Right ventricle myocardium superior (tissue), 1 donor: ENCODE measurements at regions not wholly inside any gene's neighbourhood (a gene's known extent, or its start where the extent isn't known, plus 50 kb on each side); places are given as distances from the start of the nearest gene placed in this dataset.

Experiments used
- ATAC-seq: fragments of 200-7000 bp; cut with Tn5 transposase; one replicate; pipeline ENCODE4 v1.9.1; 2020; ENCODE audit warnings: mild to moderate bottlenecking; ENCODE audit not compliant: poor library complexity
- DNase-seq: peaks from one replicate; pipeline ENCODE4 v3.0.0-alpha.2; 2020
- intact Hi-C: fragments of 100-400 bp; cut with DNase I; formaldehyde crosslinking; loops from one replicate; pipeline ENCODE4 v1.11.2; 2022
- donor health status: DM: no; HTN: yes; CAD: no; lungs with severe emphysema.

- DNase-seq (no peak), ATAC-seq (no peak)
- intact Hi-C loops, result no loop called here
These were observed 170.1 kb downstream of the SEC16B start for GRCh38 chr1:177799746-177800145.

- intact Hi-C loops, result no loop called here
- ATAC-seq (no peak), DNase-seq (no peak)
These were observed 171.2 kb downstream of the SEC16B start for GRCh38 chr1:177798614-177799013.

DNA sequence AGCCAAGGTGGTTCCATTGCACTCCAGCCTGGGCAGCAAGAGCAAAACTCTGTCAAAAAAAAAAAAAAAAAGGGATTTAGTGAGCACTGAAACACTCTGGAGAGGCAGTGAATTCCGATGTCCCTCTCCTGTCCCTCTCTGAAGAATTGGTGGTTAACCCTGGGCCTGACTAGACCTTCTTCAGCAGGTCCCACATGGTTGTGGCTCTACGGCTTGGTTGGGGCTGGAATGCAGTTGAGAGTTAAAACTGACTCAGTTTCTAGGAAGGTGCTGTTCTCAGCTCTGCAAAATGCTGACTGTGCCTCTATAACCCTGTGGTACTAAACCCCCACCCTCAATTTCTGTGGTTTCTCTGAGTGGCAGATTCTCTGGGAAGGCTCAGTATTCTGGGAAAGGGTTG, 173.3 kb downstream of the SEC16B start:
- intact Hi-C loops, result no loop called here

DNA sequence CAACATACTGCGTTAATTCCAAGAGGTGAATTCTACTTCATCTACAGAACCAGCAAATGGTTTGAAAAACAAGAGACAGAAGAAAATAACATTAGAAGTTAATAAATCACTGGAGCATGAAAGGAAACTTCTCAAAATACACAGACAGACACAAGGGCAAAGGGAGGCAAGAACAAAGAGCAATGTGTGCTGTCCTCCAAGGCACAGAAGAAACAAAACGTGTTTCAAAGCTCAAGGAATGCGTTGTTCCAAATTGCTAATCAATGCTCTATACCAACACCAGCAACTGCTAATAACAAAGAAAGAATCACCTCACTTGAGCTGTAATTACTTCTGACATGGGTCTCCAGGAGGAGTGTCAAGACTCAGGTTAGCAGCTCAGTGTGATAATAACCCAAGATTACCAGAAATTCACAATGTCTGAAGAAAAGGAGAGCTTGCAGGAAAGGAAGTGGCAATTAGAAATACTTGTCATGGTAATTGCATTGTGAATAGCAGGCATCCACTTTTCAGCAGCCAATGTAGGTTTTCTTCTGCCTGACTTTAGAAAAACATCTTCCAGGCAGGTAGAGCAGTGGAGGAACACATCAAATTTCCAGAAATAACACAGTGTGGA, 175.4 kb downstream of the SEC16B start:
- ATAC-seq, result no peak
- DNase-seq, result no peak
- intact Hi-C loops, result no loop called here

More for the DNA sequence above, 173.3 kb downstream of the SEC16B start:
- DNase-seq (no peak), ATAC-seq (no peak)

- DNase-seq, result no peak
- intact Hi-C loops, result no loop called here
- no peak for ATAC-seq
These were observed 176.0 kb downstream of the SEC16B start for GRCh38 chr1:177793900-177794299.

GRCh38 chr1:177790566-177790965, 179.3 kb downstream of the SEC16B start:
- no peak for DNase-seq
- intact Hi-C loops, result no loop called here
- no peak for ATAC-seq

DNA sequence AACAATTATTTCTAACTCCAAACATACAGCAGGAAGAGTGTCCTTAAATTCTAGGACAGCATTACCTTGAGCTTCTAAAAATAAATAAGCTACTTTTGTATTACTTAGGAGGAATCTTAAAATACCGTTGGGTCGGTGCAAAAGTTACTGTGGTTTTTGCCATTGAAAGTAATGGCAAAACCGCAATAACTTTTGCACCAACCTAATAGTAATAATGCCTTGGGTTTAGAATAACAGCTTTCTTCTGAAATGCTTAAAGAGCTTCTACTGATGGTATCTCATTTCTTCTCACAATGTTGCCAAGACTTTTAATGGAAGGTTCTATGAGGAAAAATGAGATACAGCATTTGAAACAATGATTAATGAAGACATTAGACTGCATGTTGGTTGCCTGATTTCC, 179.9 kb downstream of the SEC16B start:
- intact Hi-C loops, result no loop called here
- DNase-seq, result no peak
- ATAC-seq, result no peak

DNA sequence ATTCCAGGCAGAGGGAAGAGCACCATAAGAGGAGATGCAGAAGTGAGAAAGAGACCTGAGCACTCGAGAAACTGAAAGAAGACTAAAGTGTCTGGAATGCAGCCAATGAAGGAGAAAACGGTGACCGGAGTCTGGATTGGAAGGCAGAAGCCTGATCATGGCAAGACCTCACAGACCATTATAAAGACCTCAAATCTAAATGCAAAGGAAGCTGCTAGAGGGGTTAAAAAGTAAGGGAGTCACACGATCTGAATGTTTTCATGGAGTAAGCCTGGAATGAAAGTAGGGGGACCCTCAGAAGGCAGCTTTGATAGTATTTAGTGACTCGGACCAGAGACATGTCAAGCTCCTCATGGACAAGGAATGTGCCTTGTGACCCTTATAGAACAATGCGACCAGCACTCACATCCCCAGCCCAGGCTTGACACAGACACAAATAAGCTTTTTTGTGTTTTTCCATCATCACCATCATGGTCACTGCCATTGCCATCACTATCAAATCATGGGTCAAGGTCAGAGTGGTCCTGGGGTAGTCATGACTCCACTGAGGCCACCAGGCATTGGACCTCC, 183.6 kb downstream of the SEC16B start:
- ATAC-seq (no peak), DNase-seq (no peak)
- intact Hi-C loops, result no loop called here

- DNase-seq (no peak), ATAC-seq (no peak)
- intact Hi-C loops, result loop anchor here (5.0 kb wide), 1 partner anchor 528 kb away; no protein-coding TSS in a partner anchor
These were observed 184.9 kb downstream of the SEC16B start for GRCh38 chr1:177784936-177785335.

DNA sequence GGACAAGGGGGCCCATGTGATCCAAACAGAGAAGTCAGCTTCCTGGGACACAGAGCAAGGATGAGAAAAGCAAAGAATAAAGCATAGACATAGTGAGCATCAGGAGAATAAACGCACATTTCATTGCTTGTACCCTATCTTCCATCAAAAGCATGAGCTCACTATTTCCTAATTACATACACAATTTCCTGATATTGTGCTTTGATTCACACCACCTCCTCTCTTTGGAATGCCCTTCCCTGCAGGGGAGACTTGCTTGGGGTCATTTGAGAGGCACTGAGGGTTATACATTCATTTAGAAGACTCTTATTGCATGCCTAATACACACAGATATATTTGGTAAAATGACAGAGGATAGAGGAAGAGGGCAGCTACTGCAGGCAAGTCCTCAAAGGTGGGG, 185.4 kb downstream of the SEC16B start:
- intact Hi-C loops, result loop anchor here (5.0 kb wide), 1 partner anchor 527 kb away; no protein-coding TSS in a partner anchor
- no peak for ATAC-seq

GRCh38 chr1:177783051-177783450, 186.8 kb downstream of the SEC16B start:
- ATAC-seq (no peak), DNase-seq (no peak)
- intact Hi-C loops, result loop anchor here (5.0 kb wide), 1 partner anchor 526 kb away; no protein-coding TSS in a partner anchor

More for the DNA sequence above, 185.4 kb downstream of the SEC16B start:
- no peak for DNase-seq

GRCh38 chr1:177780096-177780700, 189.7 kb downstream of the SEC16B start:
- peak; percentile 68 for ATAC-seq
- DNase-seq, result no peak
- intact Hi-C loops, result loop anchor here (5.0 kb wide), 1 partner anchor 523 kb away; no protein-coding TSS in a partner anchor

DNA sequence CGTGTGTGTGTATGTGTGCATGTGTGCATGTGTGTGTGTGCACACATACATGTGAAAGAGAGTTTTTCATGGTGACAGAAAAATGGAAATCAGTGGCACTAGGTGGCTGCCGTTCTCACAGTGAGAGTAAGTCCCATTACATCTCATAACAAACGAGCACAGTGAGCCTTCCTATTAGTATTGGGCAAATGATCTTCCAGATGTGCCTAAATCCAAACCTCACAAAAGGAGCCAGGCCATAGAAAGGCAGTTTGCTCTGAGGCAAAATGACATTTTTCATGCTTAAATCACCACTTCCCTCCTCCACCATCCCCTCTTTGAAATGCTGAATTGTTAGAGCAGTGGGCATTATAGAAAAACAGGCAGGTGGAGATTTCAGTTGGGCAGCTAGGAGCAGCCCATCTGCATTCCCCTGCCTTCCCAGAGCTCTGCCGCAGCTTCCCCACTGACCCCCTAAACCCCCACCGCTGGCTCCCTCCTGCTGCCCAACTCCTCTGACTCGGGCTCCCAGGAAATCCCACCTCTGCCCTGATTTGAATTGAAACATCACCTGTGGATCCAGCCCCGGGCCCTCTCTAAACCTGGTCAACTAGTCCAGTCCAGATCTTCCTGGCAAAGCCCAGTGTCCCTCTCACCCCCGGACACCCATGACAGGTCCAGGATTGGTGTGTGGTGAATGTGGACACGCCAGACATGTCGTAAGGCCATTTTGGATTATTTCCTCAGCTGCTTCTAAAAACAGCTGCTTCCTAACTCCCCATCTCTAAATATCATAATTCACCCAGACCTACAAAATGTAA, 190.5 kb downstream of the SEC16B start:
- ATAC-seq (no peak), DNase-seq (no peak)
- intact Hi-C loops, result no loop called here

- intact Hi-C loops, result no loop called here
- no peak for DNase-seq
- no peak for ATAC-seq
These were observed 193.9 kb downstream of the SEC16B start for GRCh38 chr1:177775924-177776323.

GRCh38 chr1:177772386-177772960, 197.4 kb downstream of the SEC16B start:
- no peak for ATAC-seq
- intact Hi-C loops, result no loop called here

DNA sequence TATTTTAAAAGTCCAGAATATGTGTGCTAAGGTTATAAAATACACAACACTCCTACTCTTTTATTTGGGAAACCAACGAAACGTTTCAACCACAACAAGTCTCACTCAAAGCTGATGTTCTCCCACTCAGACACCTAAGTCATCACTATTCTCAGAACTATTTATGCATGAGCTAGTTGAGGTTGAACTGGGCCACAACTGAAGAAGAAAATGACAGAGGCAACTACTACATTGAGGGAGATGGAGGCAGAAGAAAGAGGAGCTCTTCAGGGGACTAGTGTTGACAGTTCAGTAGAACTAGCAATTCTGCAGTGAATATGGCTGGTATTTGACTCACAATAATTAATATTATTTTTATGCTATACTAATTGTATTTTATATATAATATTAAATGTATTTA, 198.2 kb downstream of the SEC16B start:
- DNase-seq (no peak), ATAC-seq (no peak)
- intact Hi-C loops, result no loop called here

More at GRCh38 chr1:177772386-177772960, 197.4 kb downstream of the SEC16B start:
- DNase-seq, result no peak

DNA sequence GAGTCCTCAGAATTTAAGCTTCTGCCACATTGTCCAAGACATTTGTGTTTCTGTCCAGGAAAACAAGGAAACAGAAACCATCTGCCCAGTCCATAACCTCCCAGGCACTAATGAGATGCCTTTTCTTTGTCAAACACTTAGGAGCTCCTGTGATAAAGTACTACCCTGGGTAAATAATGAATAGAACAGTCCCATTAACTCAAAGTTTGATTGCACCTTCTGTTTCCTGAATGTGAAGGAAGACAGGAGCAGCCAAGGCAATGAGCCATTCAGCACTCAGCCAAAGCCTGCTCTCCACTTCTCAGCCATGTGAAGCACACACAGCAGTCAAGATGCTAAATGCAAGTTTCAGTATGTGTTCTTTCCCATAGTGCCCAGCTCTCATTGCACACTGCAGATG, 199.8 kb downstream of the SEC16B start:
- no peak for DNase-seq
- ATAC-seq, result no peak
- intact Hi-C loops, result no loop called here

DNA sequence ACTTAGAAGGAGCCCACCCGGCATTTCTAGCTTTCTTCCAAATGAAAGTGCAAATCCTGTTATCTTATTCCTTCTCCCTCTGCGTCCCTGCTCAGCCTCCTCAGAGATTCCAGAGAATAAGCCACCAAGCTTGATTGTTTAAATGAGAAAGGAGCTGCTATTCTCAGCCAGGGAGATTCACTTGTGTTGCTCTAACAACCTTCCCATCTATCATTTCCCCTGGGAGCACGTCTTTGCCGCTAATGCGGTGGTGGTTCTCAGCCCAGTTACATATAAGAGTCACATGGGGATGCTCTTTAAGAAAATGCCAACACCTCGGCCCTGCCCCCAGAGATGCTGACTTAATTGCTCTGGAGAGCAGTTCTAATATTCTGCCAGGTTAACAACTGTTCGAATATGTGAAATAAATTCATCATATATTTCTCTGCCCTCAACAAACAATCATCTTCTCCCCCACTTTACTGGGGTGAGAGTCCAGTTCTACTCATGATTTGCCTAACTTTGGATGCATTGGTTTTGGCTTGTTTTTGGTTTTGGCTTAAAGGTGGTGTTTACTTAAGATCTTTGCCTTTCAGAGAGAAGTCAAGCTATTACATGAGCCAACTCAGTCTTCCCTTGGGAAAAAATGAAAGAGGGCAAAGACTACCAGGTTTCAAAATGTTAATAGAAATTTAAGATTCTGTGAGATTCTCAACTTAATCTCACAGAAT, 213.9 kb downstream of the SEC16B start:
- intact Hi-C loops, result no loop called here
- DNase-seq (no peak), ATAC-seq (no peak)
